ENCODE measurements at regions not wholly inside any gene's neighbourhood (a gene's known extent, or its start where the extent isn't known, plus 50 kb on each side); places are given as distances from the start of the nearest gene placed in this dataset.

- no peak overlapping the region for H3K4me3 ChIP-seq (ENCODE audit: control insufficient read depth, low read depth, low read length)
- TF ChIP-seq CTCF (conservative IDR thresholded peaks at IDR 0.05; ENCODE audit: control insufficient read depth, insufficient read depth, low read depth, low read length), result no peak
- DNase-seq (ENCODE audit: low read depth), result no peak
These were observed 353.9 kb upstream of the NAALADL2 start for GRCh38 chr3:174505266-174505665.

- no peak for TF ChIP-seq CTCF (conservative IDR thresholded peaks at IDR 0.05; ENCODE audit: control insufficient read depth, insufficient read depth, low read depth, low read length)
- no peak for DNase-seq (ENCODE audit: low read depth)
- H3K4me3 ChIP-seq (ENCODE audit: control insufficient read depth, low read depth, low read length), result no peak overlapping the region
These were observed 334.9 kb upstream of the NAALADL2 start for GRCh38 chr3:174524203-174524602.

GRCh38 chr3:174529298-174529697 lies 329.8 kb upstream of the NAALADL2 start:
- TF ChIP-seq CTCF (conservative IDR thresholded peaks at IDR 0.05; ENCODE audit: control insufficient read depth, insufficient read depth, low read depth, low read length), result no peak
- no peak overlapping the region for H3K4me3 ChIP-seq (ENCODE audit: control insufficient read depth, low read depth, low read length)
- no peak for DNase-seq (ENCODE audit: low read depth)

- no peak overlapping the region for H3K4me3 ChIP-seq (ENCODE audit: control insufficient read depth, low read depth, low read length)
- TF ChIP-seq CTCF (conservative IDR thresholded peaks at IDR 0.05; ENCODE audit: control insufficient read depth, insufficient read depth, low read depth, low read length), result no peak
- DNase-seq (ENCODE audit: low read depth), result no peak
These were observed 327.7 kb upstream of the NAALADL2 start for GRCh38 chr3:174531262-174531982.

- DNase-seq (ENCODE audit: low read depth), result no peak
- TF ChIP-seq CTCF (conservative IDR thresholded peaks at IDR 0.05; ENCODE audit: control insufficient read depth, insufficient read depth, low read depth, low read length), result no peak
- H3K4me3 ChIP-seq (ENCODE audit: control insufficient read depth, low read depth, low read length), result no peak overlapping the region
These were observed 326.9 kb upstream of the NAALADL2 start for GRCh38 chr3:174532216-174532615.

GRCh38 chr3:174532776-174533175 lies 326.4 kb upstream of the NAALADL2 start:
- no peak for TF ChIP-seq CTCF (conservative IDR thresholded peaks at IDR 0.05; ENCODE audit: control insufficient read depth, insufficient read depth, low read depth, low read length)
- DNase-seq (ENCODE audit: low read depth), result no peak
- no peak overlapping the region for H3K4me3 ChIP-seq (ENCODE audit: control insufficient read depth, low read depth, low read length)
